SU-DHL-6 (cell line): ENCODE measurements at regions not wholly inside any gene's neighbourhood (a gene's known extent, or its start where the extent isn't known, plus 50 kb on each side); places are given as distances from the start of the nearest gene placed in this dataset.

Experiments
- H2AFZ ChIP-seq: fragments of 200-600 bp; sonication (generic); 2 replicates; pipeline ENCODE4 v1.6.1; 2014; ENCODE audit warnings: low read depth, mild to moderate bottlenecking, moderate library complexity, mixed read lengths, antibody characterized with exemption, low read length; ENCODE audit not compliant: severe bottlenecking
- H3F3A ChIP-seq: fragments of 200-600 bp; shearing (Covaris generic); 2 replicates; pipeline ENCODE4 v1.6.0; 2016; ENCODE audit warnings: antibody characterized with exemption, mild to moderate bottlenecking; ENCODE audit not compliant: insufficient read depth
- H3K27ac ChIP-seq: fragments of 200-600 bp; sonication (generic); 2 replicates; pipeline ENCODE4 v1.5.1; 2016; ENCODE audit warnings: low read depth, mild to moderate bottlenecking, low read length, moderate library complexity, mixed read lengths
- H3K27me3 ChIP-seq: fragments of 200-600 bp; sonication (generic), shearing (Covaris generic); 2 replicates; pipeline ENCODE4 v1.6.0; 2014; ENCODE audit warnings: mild to moderate bottlenecking, low read length
- H3K36me3 ChIP-seq: fragments of 200-600 bp; sonication (generic); 2 replicates; pipeline ENCODE4 v1.6.1; 2014; ENCODE audit warnings: mild to moderate bottlenecking, low read length, mixed read lengths
- H3K4me2 ChIP-seq: fragments of 300-600, 200-600 bp; shearing (Covaris generic), sonication (generic); 2 replicates; pipeline ENCODE4 v1.6.0; 2014; ENCODE audit warnings: low read length, low read depth, mild to moderate bottlenecking; ENCODE audit not compliant: poor library complexity, severe bottlenecking
- H3K4me3 ChIP-seq: fragments of 200-600 bp; sonication (generic); 2 replicates; pipeline ENCODE4 v1.5.1; 2014; ENCODE audit warnings: antibody characterized with exemption, low read length, mild to moderate bottlenecking, mixed read lengths; ENCODE audit not compliant: insufficient read depth, poor library complexity, severe bottlenecking
- H3K79me2 ChIP-seq: fragments of 200-600 bp; sonication (generic); 2 replicates; pipeline ENCODE4 v1.6.1; 2014; ENCODE audit warnings: mild to moderate bottlenecking, low read length, moderate library complexity; ENCODE audit not compliant: insufficient read depth
- H3K9ac ChIP-seq: fragments of 200-600 bp; sonication (generic); 2 replicates; pipeline ENCODE4 v1.7.0; 2014; ENCODE audit warnings: mild to moderate bottlenecking, low read length
- H3K9me2 ChIP-seq: fragments of 200-600 bp; sonication (generic); replicated peaks from 2 replicates; pipeline ENCODE4 v1.6.1; 2014; ENCODE audit warnings: low read length; ENCODE audit not compliant: insufficient read depth
- H3K9me3 ChIP-seq: fragments of 200-600 bp; sonication (generic); 2 replicates; pipeline ENCODE4 v1.6.1; 2014; ENCODE audit warnings: low read length, mixed read lengths; ENCODE audit not compliant: insufficient read depth
- H4K20me1 ChIP-seq: fragments of 200-600 bp; sonication (generic); 2 replicates; pipeline ENCODE4 v1.6.1; 2014; ENCODE audit warnings: low read depth, mild to moderate bottlenecking, antibody characterized with exemption, low read length, moderate library complexity, mixed read lengths
- EZH2phosphoT487 ChIP-seq: fragments of 200-600 bp; sonication (generic), shearing (Covaris generic); conservative IDR thresholded peaks from 2 replicates; pipeline ENCODE4 v1.6.1; 2018; ENCODE audit warnings: mild to moderate bottlenecking, antibody characterized with exemption, low read length, moderate library complexity, mixed read lengths
- TF ChIP-seq, protein P1 (sequence below): fragments of 200-600 bp; sonication (generic); IDR thresholded peaks from one replicate; pipeline ENCODE4 v1.5.1; 2017; ENCODE audit warnings: antibody characterized with exemption, mild to moderate bottlenecking, low read length, moderate library complexity; ENCODE audit not compliant: insufficient read depth, poor library complexity, severe bottlenecking

DNA sequence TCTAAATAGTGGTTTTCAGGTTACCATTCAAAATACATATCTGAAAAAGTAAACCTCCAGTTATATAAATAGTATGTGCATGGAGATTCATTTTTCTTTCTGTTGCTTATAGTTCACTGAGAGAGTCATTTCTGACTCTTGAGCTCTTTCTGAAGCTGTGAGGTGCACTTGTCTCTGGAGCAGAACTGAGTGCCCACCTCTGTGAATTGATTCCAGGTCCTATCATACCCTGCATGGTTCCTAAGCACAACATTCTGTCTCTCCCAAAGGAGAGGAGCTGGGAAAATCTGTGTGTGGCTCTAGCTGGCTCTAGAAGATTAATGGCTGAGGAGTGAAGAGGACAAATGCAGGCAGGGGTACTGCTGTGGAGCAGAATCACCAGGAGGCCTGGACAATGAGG, 161.6 kb upstream of the HCCS start:
- H3K36me3 ChIP-seq = no peaks in the 10 kb centered on the region
- H3K9me2 ChIP-seq = no peaks in the 10 kb centered on the region
- no peak overlapping the region for H3K27ac ChIP-seq
- TF ChIP-seq, protein P1, sequence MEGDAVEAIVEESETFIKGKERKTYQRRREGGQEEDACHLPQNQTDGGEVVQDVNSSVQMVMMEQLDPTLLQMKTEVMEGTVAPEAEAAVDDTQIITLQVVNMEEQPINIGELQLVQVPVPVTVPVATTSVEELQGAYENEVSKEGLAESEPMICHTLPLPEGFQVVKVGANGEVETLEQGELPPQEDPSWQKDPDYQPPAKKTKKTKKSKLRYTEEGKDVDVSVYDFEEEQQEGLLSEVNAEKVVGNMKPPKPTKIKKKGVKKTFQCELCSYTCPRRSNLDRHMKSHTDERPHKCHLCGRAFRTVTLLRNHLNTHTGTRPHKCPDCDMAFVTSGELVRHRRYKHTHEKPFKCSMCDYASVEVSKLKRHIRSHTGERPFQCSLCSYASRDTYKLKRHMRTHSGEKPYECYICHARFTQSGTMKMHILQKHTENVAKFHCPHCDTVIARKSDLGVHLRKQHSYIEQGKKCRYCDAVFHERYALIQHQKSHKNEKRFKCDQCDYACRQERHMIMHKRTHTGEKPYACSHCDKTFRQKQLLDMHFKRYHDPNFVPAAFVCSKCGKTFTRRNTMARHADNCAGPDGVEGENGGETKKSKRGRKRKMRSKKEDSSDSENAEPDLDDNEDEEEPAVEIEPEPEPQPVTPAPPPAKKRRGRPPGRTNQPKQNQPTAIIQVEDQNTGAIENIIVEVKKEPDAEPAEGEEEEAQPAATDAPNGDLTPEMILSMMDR = no peak
- TF ChIP-seq EZH2phosphoT487 = no peak
- no peak overlapping the region for H3K4me3 ChIP-seq
- H3K9ac ChIP-seq = no peak overlapping the region
- H3K27me3 ChIP-seq = no peaks in the 10 kb centered on the region
- no peak overlapping the region for H2AFZ ChIP-seq
- no peaks in the 10 kb centered on the region for H4K20me1 ChIP-seq
- no peaks in the 10 kb centered on the region for H3F3A ChIP-seq
- no peaks in the 10 kb centered on the region for H3K9me3 ChIP-seq
- H3K4me2 ChIP-seq = no peak overlapping the region
- no peaks in the 10 kb centered on the region for H3K79me2 ChIP-seq

DNA sequence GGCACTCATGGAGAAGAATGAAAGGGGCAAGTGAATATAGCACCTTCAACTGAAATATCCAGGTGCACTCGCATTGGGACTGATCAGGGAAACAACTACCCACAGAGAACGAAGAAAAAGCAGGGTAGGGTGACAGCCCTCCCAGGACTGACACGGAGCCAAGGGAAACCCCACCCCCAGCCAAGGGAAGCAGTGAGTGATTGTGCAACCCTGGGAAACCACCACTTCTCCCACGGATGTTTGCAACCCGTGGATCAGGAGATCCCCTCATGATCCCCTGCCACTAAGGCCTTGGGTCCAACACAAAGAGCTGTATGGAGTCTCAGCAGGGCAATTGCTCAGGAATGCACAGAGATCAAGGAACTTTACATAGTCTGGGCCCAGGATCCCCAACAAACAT, 158.5 kb upstream of the HCCS start:
- Histone ChIP-seq H3K9ac (no peak overlapping the region), H2AFZ (no peak overlapping the region), H3K4me3 (no peak overlapping the region), H3F3A (no peaks in the 10 kb centered on the region), H3K79me2 (no peaks in the 10 kb centered on the region), H3K27me3 (no peaks in the 10 kb centered on the region), H4K20me1 (no peaks in the 10 kb centered on the region), H3K27ac (no peak overlapping the region), H3K4me2 (no peak overlapping the region), H3K9me3 (no peaks in the 10 kb centered on the region), H3K36me3 (no peaks in the 10 kb centered on the region), H3K9me2 (no peaks in the 10 kb centered on the region)
- TF ChIP-seq, protein P1 = no peak
- no peak for TF ChIP-seq EZH2phosphoT487

DNA sequence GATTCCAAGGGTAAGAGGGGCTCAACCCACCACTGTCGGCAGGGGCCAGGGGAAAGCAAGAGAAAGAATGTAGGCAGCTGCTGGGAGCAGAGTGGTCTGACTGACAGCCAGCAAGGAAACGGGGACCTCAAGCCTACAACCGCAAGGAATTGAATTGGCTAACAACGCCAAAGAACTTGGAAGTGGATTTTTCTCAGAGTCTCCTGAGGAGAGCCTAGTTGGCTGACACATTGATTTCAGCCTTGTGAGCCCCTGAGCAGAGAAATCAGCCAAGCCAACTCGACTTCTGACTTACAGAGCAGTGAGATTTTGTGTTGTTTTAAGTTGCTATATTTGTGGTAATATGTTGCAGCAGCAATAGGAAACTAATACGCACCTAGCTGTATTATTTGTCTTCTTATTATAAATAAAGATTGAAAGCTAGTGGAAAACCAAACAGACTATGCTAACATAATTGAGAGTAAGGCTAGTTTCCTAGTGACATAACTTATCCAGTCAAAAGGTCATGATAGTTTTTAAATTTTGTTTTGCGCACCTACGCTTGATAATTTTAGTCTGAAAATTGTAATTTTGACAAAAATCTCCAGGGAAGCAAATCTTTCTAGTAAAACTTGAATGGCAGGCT, 145.8 kb upstream of the HCCS start:
- Histone ChIP-seq H3K9ac (no peak overlapping the region), H3K9me2 (no peaks in the 10 kb centered on the region), H4K20me1 (no peaks in the 10 kb centered on the region), H3K27ac (no peak overlapping the region), H3K4me3 (no peak overlapping the region), H3F3A (no peaks in the 10 kb centered on the region), H3K27me3 (no peaks in the 10 kb centered on the region), H3K4me2 (no peak overlapping the region), H3K9me3 (no peaks in the 10 kb centered on the region), H3K36me3 (no peaks in the 10 kb centered on the region), H3K79me2 (no peaks in the 10 kb centered on the region), H2AFZ (no peak overlapping the region)
- no peak for TF ChIP-seq EZH2phosphoT487
- TF ChIP-seq, protein P1 = no peak
